Epithelial cell of esophagus (primary cell): ENCODE measurements at regions not wholly inside any gene's neighbourhood (a gene's known extent, or its start where the extent isn't known, plus 50 kb on each side); places are given as distances from the start of the nearest gene placed in this dataset.
"Not testable (repeated sequence)": the region's sequence is repeated elsewhere in the genome, so short reads cannot be mapped to it uniquely, and the experiment has no call there.

Experiments
- DNase-seq: peaks from one replicate; pipeline ENCODE4 v3.0.0; 2010; ENCODE audit warnings: low read depth
- H3K4me3 ChIP-seq: 2 replicates; pipeline ENCODE4 v1.5.1; 2011; ENCODE audit warnings: mild to moderate bottlenecking, low read length, control low read depth
- TF ChIP-seq, protein P1 (sequence below): IDR thresholded peaks from 2 replicates; pipeline ENCODE4 v1.5.1; 2011; ENCODE audit warnings: low read depth, mild to moderate bottlenecking, low read length, control low read depth, inconsistent platforms; ENCODE audit not compliant: insufficient read depth; ENCODE audit errors: missing control alignments

DNA sequence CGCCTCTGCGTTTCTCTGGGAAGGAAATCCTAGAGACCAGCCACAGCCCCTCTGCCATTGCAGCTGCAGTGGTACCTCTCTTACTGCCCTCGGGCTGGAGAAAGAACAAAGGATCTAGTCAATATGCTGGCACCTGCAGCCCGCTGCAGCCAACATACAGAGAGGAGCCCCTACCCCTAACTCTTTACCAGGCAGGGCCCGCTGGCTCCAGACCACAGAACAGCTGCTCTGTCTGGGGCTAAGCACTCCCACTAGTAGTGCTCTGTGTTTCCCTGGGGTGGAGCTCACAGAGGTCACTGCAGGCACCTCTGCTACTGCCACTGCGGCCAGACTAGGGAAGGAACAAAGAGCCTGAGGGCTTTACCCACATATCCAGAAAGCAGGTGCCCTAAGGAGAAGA is 93.8 kb upstream of the IMPG1 start:
- DNase-seq = no peak
- H3K4me3 ChIP-seq = no peak overlapping the region
- TF ChIP-seq, protein P1, sequence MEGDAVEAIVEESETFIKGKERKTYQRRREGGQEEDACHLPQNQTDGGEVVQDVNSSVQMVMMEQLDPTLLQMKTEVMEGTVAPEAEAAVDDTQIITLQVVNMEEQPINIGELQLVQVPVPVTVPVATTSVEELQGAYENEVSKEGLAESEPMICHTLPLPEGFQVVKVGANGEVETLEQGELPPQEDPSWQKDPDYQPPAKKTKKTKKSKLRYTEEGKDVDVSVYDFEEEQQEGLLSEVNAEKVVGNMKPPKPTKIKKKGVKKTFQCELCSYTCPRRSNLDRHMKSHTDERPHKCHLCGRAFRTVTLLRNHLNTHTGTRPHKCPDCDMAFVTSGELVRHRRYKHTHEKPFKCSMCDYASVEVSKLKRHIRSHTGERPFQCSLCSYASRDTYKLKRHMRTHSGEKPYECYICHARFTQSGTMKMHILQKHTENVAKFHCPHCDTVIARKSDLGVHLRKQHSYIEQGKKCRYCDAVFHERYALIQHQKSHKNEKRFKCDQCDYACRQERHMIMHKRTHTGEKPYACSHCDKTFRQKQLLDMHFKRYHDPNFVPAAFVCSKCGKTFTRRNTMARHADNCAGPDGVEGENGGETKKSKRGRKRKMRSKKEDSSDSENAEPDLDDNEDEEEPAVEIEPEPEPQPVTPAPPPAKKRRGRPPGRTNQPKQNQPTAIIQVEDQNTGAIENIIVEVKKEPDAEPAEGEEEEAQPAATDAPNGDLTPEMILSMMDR = no peak

DNA sequence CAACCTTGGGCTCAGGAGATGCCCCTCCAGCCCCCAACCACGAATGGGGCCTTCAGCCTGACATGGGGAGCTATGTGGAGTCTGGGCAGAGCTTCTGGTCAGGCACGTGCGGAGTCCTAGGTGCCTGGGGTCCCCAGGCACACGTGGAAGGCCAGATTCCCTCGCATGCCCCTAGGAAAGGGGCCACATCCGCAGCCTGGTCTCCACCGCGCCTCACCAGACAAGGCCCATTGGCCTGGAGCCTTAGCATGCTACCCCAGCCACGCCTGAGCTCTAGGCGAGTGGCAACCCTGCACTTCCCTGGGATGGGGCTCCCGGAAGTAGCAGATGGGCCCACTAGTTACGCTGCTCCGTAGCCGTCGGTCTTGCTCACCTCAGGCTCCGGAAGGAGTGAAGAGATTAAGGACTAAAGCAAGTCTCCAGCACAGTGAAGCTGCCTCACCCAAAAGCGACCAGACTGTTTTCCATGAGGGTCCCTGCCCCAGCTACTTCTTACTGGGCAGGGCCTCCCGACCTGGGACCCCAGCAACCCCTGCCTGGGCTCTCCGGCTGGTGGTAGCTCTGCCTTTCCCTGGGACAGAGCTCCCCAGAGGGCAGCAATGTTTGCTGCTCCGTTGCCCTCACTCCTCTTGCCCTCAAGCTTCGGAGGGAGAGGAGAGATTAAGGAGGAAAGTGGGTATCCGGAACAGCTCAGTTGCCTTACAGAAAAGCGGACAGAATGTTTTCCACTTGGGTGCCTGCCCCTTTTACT is 93.2 kb upstream of the IMPG1 start:
- DNase-seq = no peak
- no peak overlapping the region for H3K4me3 ChIP-seq
- TF ChIP-seq, protein P1 = no peak

DNA sequence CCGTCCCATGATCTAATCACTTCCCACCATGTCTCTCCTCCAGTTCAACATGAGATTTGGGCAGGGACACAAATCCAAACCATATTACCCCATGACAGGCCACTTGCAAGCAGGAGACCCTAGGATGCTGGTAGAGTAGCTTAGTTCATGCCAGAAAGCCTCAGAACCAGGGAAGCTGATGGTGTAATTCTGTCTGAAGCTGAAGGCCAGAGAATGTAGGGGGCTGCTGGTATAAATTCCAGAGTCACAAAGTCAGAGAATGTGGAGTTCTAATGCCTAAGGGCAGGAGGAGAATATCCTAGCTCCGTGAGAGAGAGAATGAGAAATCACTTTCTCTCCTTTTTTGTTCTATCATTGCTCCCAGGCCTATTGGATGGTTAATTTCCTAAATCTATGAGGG is 90.3 kb upstream of the IMPG1 start:
- TF ChIP-seq, protein P1 = no peak
- no peak for DNase-seq
- no peak overlapping the region for H3K4me3 ChIP-seq

DNA sequence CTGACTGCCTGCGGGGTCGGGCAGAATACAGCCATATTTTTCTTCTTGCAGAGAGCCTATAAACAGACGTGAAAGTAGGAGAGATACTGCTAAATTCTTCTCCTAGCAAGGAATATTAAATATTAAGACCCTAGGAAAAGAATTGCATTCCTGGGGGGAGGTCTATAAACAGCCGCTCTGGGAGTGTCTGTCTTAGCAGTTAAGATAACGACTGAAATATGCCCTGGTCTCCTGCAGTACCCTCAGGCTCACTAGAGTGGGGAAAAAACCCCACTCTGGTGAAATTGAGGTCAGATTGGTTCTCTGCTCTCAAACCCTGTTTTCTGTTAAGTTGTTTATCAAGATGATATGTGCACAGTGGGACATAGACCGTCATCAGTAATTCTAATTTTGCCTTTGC is 85.3 kb upstream of the IMPG1 start:
- not testable (repeated sequence) for H3K4me3 ChIP-seq, DNase-seq

DNA sequence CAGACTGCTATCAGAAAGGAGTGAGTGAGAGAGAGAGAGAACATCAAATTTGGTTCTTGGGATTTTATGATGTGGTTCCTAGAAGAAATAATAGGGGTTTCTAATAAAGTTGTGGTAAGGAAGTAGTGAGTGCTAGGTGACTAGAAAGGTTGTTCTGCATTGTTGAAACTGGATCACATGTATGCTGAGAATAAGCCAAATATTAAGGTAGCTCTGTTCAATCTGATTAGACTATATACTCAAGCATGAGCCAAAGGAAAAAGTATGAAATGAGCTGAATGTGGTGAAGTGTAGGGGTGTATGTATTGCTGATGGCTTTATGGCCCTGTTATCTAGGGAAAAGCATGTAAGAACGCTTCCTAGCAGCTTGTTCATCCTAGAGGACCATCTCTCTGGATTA is 63.0 kb upstream of the IMPG1 start:
- H3K4me3 ChIP-seq = no peak overlapping the region
- DNase-seq = no peak
- TF ChIP-seq, protein P1 = no peak

DNA sequence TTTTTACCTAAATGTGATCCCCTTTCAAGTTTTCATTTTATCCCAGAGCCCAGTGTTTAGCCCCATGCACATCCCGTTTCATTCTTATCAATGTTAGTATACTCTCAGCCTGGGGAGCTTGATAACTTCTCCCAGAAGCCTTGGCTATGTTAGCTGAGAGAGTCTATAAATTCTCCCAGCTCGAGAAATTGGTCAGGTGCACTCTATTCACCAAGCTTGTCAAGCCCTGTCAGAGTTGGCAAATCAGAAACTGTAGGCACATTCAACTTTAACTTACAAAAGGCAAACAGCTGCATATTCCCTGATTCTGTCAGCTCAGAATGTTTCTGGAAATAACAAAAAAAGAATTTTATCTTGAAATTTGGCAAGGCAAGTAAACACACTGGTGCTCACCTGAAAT is 62.2 kb upstream of the IMPG1 start:
- no peak overlapping the region for H3K4me3 ChIP-seq
- no peak for DNase-seq
- TF ChIP-seq, protein P1 = no peak

DNA sequence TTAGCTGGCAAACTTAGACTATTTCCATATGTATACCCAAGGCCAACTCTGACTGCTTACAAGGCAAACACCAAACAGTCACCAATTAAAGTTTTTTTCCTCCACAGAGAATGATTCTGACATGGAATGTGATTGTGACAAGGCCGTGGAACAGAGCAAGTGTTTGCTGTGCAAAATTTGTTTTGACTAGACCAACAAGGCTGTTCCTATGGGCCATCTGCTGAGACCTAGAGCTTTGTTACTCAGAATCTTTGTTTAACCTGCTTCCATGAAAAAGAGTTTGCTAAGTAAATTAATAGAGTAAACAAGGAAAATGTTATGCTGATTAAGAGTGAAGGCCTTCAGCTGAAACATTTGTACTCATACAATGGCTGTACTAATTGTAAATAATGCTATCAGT is 51.6 kb upstream of the IMPG1 start:
- no peak for DNase-seq
- no peak overlapping the region for H3K4me3 ChIP-seq
- TF ChIP-seq, protein P1 = no peak
